Type B pancreatic cell (in vitro differentiated cells): ENCODE measurements at regions not wholly inside any gene's neighbourhood (a gene's known extent, or its start where the extent isn't known, plus 50 kb on each side); places are given as distances from the start of the nearest gene placed in this dataset.

ENCODE experiments used
- DNase-seq: peaks from one replicate; pipeline ENCODE4 v3.0.0; 2021; ENCODE audit warnings: mixed read lengths; ENCODE audit not compliant: unreplicated experiment; ENCODE audit errors: extremely low spot score
- H3K27ac Mint-ChIP-seq: 2 replicates; pipeline ENCODE4 v1.8.0; 2021; ENCODE audit warnings: mild to moderate bottlenecking, mixed read lengths
- H3K27me3 Mint-ChIP-seq: 2 replicates; pipeline ENCODE4 v1.8.0; 2021; ENCODE audit warnings: mixed read lengths
- H3K36me3 Mint-ChIP-seq: 2 replicates; pipeline ENCODE4 v1.8.0; 2021; ENCODE audit warnings: mixed read lengths
- H3K4me1 Mint-ChIP-seq: one replicate; pipeline ENCODE4 v1.8.0; 2021; ENCODE audit warnings: mixed read lengths; ENCODE audit not compliant: unreplicated experiment
- H3K4me3 Mint-ChIP-seq: 2 replicates; pipeline ENCODE4 v1.8.0; 2021; ENCODE audit warnings: mild to moderate bottlenecking, mixed read lengths
- H3K9me3 Mint-ChIP-seq: 2 replicates; pipeline ENCODE4 v1.8.0; 2021; ENCODE audit warnings: mixed read lengths
- CTCF ChIP-seq: fragments of 200-600 bp; sonication (generic); conservative IDR thresholded peaks from 2 replicates; pipeline ENCODE4 v1.5.0; 2021; ENCODE audit warnings: antibody characterized with exemption, mild to moderate bottlenecking

GRCh38 chr17:12549499-12550041, 116.1 kb upstream of the MYOCD start:
- Mint-ChIP-seq H3K4me1 (peaks cover 28% of the 10 kb centered on the region), H3K27me3 (peaks cover 27% of the 10 kb centered on the region), H3K4me3 (no peak overlapping the region), H3K9me3 (peaks cover 5% of the 10 kb centered on the region), H3K36me3 (no peaks in the 10 kb centered on the region), H3K27ac (no peak overlapping the region)
- DNase-seq = no peak
- TF ChIP-seq CTCF = no peak

- Mint-ChIP-seq H3K27me3 (peaks cover 36% of the 10 kb centered on the region), H3K36me3 (no peaks in the 10 kb centered on the region), H3K27ac (no peak overlapping the region), H3K4me1 (peaks cover 15% of the 10 kb centered on the region), H3K9me3 (peaks cover 5% of the 10 kb centered on the region), H3K4me3 (no peak overlapping the region)
- TF ChIP-seq CTCF = no peak
- DNase-seq = no peak
Observed at GRCh38 chr17:12553625-12554024, 112.1 kb upstream of the MYOCD start.

GRCh38 chr17:12554251-12554650, 111.4 kb upstream of the MYOCD start:
- H3K4me1 Mint-ChIP-seq = peaks cover 10% of the 10 kb centered on the region
- no peak for DNase-seq
- H3K36me3 Mint-ChIP-seq = no peaks in the 10 kb centered on the region
- H3K9me3 Mint-ChIP-seq = peaks cover 5% of the 10 kb centered on the region
- H3K27ac Mint-ChIP-seq = no peak overlapping the region
- peaks cover 32% of the 10 kb centered on the region for H3K27me3 Mint-ChIP-seq
- H3K4me3 Mint-ChIP-seq = no peak overlapping the region
- no peak for TF ChIP-seq CTCF

- peaks cover 29% of the 10 kb centered on the region for H3K27me3 Mint-ChIP-seq
- H3K4me1 Mint-ChIP-seq = peaks cover 12% of the 10 kb centered on the region
- H3K4me3 Mint-ChIP-seq = no peak overlapping the region
- DNase-seq = no peak
- no peak overlapping the region for H3K27ac Mint-ChIP-seq
- no peak for TF ChIP-seq CTCF
- no peaks in the 10 kb centered on the region for H3K9me3 Mint-ChIP-seq
- H3K36me3 Mint-ChIP-seq = no peaks in the 10 kb centered on the region
Observed at GRCh38 chr17:12566291-12566690, 99.4 kb upstream of the MYOCD start.

GRCh38 chr17:12567077-12568053, 98.3 kb upstream of the MYOCD start:
- H3K36me3 Mint-ChIP-seq = no peaks in the 10 kb centered on the region
- H3K27ac Mint-ChIP-seq = no peak overlapping the region
- TF ChIP-seq CTCF = no peak
- peaks cover 12% of the 10 kb centered on the region for H3K4me1 Mint-ChIP-seq
- no peak overlapping the region for H3K4me3 Mint-ChIP-seq
- no peak for DNase-seq
- H3K27me3 Mint-ChIP-seq = peaks cover 25% of the 10 kb centered on the region
- H3K9me3 Mint-ChIP-seq = no peaks in the 10 kb centered on the region
